HG03520 (cell line): ENCODE measurements at regions not wholly inside any gene's neighbourhood (a gene's known extent, or its start where the extent isn't known, plus 50 kb on each side); places are given as distances from the start of the nearest gene placed in this dataset.

ENCODE experiments used
- ATAC-seq: cut with Tn5 transposase; IDR thresholded peaks from one replicate; pipeline ENCODE4 v1.9.1; 2021; ENCODE audit warnings: mild to moderate bottlenecking, moderate library complexity; ENCODE audit not compliant: unreplicated experiment

GRCh38 chr2:196480653-196481323 lies 158.7 kb upstream of the CCDC150 start:
- no peak for ATAC-seq

- ATAC-seq, result no peak
Observed at GRCh38 chr2:196481324-196481697, 158.2 kb upstream of the CCDC150 start.

- no peak for ATAC-seq
Observed at GRCh38 chr2:196482119-196483065, 157.1 kb upstream of the CCDC150 start.

GRCh38 chr2:196486146-196486545 lies 153.4 kb upstream of the CCDC150 start:
- no peak for ATAC-seq

GRCh38 chr2:196487417-196487816 lies 152.1 kb upstream of the CCDC150 start:
- no peak for ATAC-seq

DNA sequence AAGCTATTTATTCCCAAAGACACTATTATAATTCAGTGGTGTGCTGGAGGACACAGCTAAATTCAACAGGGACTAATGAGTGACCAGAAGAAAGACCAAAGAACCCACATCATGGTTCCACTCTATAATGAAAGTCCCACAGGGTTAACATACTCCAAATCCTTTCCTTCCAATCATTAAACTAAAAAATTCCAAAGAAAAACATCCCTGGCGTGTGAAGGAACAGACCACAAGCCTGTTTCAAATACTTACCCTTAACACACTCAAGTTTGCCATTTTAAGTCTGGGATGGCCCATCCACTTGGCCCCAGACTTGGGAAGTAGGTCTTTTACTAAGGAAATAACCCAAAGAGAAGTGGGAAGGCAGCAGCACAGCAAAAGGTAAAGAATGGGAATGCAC lies 150.1 kb upstream of the CCDC150 start:
- ATAC-seq, result no peak

DNA sequence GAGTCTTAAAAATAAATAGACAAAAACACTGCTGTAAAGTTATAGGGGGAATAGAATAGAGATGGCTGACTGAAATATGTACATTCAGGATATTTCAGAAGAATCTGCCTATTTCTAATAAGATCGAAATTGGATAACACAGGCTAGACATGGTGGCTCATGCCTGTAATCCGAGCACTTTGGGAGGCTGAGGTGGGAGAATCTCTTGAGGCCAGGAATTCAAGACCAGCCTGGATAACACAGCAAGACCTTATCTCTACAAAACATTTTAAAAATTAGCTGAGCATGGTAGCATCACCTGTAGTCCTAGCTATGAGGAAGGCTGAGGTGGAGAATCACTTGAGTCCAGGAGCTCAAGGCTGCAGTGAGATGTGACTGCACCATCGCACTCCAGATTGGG lies 146.6 kb upstream of the CCDC150 start:
- ATAC-seq, result no peak

DNA sequence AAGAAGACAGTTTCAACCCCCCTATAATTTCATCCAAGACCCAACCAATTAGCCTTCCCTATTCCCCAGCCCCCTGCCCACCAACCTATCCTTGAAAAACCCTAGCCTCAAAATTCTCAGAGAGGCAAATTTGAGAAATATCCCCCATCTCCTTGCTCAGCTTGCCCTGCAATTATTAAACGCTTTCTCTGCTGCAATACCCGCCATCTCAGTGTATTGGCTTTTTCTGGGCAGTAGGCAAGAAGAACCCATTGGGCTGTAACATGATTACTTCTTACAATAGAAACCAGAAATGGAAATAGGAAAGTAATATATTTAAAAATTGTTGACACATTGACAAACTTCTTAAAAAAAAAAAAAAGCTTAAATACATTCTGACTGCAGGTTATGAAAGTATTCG lies 140.6 kb upstream of the CCDC150 start:
- ATAC-seq, result no peak

DNA sequence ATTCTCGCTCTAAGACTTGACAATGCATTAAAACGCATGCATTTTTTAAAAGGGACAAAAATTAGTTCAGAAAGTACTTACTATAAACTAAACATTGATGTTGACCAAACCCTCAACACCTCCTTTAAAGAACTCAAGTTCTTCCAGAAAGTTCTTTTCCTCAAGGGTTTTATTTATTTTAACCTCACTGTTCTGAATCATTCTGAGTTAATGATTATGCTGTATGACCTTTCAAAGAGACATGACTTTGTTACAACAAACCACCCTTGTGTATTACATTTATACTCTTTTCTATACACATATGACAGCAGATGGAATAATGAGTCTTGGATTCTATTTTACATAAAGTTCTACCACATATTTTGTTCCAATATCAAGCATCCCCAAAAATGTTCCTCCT lies 139.8 kb upstream of the CCDC150 start:
- ATAC-seq, result no peak

GRCh38 chr2:196500686-196501431 lies 138.7 kb upstream of the CCDC150 start:
- no peak for ATAC-seq

- ATAC-seq, result no peak
Observed at GRCh38 chr2:196501836-196502235, 137.7 kb upstream of the CCDC150 start.

- no peak for ATAC-seq
Observed at GRCh38 chr2:196502386-196502785, 137.1 kb upstream of the CCDC150 start.

DNA sequence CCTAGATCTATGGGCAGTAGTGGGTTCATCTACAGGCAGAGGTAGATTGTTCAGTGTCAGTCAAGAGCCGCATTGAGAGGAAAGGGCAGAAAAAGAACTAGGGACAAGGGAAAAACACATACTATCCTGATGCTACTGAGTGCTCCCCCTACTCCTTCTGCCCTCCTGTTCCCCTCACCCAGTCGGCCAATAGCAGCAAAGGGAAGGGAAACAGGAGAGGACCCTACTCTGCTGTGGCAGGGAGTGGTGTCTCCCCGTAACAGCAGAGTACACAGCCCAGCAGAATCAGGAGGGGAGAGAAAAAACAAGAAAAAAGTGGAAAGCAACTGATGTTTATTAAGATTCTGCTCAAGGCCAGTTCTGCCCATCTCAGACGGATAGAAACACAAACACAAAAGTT lies 136.1 kb upstream of the CCDC150 start:
- no peak for ATAC-seq

DNA sequence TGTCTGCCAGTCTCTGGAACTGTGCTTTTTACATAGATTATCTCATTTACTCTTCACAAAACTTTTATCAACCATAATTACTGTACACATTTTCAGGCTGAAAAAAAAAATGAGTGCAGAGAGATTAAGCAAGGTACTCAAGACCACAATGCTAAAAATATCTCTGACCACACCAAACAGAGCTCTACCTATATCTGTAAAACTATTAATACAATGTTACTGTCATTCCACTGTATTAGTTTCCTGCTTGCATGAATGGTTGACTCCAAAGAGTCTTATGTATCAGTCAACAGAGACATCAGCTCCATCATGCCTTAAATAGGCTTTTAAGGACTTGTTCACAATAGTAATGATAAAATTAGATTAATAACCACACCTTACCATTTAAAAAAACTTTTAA lies 134.7 kb upstream of the CCDC150 start:
- ATAC-seq, result no peak

DNA sequence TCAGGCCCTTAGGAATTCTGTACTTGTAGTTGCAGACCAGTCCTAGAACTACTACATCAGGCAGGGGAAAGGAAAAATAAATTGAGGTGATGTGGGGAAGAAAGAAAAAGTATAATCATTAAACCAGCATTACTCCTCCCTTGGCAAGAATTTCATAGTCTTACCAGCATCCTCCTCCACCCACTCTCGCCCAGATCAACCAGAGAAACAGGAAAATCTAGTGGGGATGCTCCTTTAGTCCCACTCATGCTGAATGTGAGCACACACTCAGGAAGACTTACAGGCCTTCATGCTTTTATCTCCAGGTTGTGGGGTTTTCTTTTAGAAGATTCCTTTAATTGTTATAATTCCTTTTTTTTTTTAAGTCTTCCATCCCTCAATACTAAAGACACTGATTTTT lies 129.3 kb upstream of the CCDC150 start:
- ATAC-seq, result no peak

GRCh38 chr2:196511258-196512168 lies 128.0 kb upstream of the CCDC150 start:
- no peak for ATAC-seq

DNA sequence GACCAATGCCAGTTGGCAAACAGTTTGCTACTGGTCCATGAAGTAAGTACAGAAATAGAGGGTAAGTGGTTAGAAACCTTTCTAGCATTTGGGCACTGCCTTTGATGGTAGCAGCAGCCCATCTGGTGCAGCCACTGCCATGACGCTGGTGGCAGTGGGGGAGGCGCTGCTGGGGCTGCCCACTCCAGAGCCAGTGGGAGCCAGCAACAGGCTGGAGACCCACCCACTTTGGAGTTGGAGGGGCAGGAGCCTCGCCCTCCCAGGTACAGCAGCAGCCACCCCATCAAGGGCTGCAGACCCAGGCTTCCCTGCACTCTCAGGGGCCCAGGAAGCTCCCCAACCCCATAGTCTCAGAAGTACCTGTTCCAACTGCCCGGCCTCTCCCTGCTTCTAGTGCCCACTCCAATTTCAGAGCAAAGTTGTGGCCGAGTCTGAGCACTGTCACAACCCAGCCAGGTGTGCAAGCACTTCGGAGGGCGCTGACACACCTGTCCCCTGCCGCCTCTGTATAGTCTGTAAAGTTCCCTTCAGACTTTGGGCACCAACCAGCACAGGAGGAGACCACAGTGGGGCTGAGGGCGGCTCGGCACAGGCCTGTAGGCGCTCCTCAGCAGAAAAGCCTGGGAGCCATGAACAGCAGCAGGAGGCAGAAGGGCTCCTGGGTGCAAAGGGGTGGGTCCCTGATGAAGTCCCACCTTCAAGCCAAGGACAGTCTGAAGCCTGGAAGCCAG lies 125.6 kb upstream of the CCDC150 start:
- no peak for ATAC-seq

GRCh38 chr2:196514641-196515040 lies 124.9 kb upstream of the CCDC150 start:
- no peak for ATAC-seq

DNA sequence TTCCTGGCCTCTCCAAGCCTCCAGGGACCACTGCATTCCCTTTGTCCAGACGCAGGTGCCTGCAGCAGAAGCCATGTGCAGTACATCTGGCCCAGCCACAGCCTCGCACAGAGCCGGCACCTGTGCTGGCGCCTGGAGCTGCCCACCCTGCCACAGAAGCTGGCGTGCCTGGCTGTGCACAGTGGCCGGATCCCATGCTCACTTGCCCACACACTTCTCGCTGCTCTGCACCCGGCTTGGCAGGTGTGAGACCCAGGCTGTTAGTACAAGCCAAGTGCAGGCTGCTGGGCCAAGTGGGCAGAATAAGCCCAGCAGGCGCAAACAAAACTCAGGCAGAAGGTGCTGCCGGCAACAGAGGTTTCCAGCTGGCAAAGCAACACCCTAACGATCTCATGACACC lies 124.5 kb upstream of the CCDC150 start:
- ATAC-seq, result no peak

DNA sequence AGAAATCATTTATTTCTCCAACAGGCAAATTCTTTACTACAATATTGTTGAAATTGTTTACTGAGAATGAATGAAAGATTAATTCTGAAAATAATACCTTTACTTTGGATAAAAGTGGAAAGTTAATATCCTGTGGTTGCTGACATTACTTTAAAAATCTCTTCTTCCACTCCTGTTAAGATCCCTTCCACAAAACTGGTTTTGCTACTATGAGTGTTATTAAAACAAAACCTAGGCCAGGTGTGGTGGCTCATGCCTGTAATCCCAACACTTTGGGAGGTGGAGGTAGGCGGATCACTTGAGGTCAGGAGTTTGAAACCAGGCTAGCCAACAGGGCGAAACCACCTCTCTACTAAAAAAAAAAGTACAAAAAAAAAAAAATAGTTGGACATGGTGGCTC lies 123.9 kb upstream of the CCDC150 start:
- no peak for ATAC-seq
